A204.1 (cell line): ENCODE measurements at regions not wholly inside any gene's neighbourhood (a gene's known extent, or its start where the extent isn't known, plus 50 kb on each side); places are given as distances from the start of the nearest gene placed in this dataset.

Source experiments
- FAIRE-seq: peaks from 2 replicates; lab custom pipeline; 2012; peaks lifted over from hg19 to GRCh38; lab: Jason Lieb, UNC

- no peak for FAIRE-seq
Observed at GRCh38 chr5:36355516-36355915, 53.8 kb upstream of the RANBP3L start.

DNA sequence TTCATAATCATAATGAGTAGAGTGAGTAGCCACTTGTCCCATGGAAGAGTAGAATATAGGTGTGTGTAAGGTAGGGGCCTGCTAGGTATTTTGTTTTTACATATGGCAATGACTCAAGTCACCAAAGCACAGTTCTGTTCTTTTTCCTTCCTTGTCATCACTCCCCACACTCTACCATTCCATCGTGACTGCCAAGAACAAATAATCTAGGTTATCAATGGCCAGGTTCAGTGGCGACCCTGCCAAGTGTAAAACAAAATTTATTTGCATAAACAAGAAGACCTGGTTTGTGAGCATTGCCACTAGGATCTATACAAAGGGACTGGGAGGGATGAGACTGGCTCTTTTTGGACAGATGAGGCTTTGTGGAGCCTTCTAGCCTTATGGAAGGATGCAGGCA, 55.2 kb upstream of the RANBP3L start:
- FAIRE-seq: no peak

DNA sequence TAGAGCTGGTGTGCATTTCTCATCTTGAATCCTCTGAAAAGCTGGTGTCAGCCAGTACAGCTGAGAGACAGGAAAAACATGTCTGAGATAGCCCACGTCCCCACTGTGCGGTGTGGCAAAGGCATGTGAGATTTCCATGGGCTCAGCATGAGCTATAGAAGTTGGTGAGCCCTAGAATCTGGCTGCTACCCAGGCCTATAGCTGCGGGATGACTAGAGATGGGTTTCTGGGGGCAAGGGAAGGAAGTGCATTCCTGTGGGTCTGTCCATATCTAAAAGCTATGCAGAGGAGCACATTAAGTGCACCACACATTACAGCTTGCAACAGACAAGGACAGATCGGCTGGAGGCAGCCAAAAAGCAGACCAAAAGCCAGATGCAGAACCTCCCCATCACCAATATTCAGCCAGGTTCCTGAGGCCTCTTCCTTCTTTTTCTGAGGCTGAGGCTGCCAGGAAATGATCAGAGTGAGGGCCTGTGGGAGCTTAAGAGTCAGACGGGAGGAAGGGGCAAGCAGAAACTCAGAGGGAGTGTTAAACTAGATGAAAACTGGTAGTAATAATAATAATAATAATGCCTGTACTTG, 55.8 kb upstream of the RANBP3L start:
- no peak for FAIRE-seq

DNA sequence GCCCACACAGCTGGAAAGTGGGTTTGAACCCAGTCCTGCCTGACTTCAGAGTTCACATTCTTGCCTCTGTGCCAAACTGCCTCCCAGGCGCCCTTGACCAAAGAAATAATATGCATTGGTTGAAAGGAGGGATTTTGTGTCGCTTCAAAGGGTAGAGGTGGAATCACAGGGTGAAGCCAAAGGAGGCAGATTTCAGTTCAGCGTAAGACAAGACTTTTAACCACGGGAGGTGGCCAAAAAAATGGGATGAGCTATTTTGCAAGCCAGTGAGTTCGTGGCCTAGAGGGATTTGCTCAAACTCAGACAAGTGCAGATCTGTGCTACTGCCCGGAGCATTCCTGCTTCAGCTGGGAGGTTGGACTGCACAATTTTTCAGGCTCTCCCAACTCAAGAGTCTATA, 57.6 kb upstream of the RANBP3L start:
- FAIRE-seq: no peak

GRCh38 chr5:36360307-36360706, 58.6 kb upstream of the RANBP3L start:
- no peak for FAIRE-seq

DNA sequence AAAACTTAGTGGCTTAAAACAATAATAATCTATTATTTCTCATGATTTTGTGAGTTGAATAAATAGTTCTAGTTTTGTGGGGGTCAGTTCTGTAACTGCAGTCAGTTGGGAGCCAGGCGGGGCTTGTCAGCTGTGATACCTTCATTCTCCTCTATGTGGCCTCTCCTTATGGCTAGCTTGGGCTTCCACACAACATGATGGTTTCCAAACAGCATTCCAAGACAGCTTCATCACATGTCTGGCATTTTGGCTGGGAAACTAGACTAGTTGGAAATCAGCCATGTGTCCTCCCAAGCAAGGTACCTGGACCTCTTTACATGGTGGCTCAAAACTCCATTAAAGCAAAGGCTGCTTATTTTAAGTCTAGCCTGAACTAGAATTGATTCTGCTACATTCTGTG, 61.4 kb upstream of the RANBP3L start:
- no peak for FAIRE-seq

- no peak for FAIRE-seq
Observed at GRCh38 chr5:36363744-36364143, 62.0 kb upstream of the RANBP3L start.

DNA sequence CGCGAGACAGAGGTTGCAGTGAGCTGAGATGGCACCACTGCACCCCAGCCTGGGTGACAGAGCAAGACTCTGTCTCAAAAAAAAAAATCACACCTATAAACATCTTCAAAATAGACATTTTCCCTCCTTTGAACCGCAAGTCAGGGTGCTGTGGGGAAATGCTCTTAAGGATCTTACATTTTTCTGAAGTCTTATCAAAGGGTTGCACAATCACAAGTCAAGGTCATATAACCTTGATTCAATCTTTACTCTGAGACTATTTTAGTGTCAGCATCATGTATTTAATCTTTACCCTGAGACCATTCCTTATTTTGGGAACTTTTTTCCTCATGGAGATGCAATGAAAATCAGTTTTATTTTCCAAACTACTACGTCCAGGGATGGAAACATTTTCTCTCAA, 62.8 kb upstream of the RANBP3L start:
- FAIRE-seq: no peak

DNA sequence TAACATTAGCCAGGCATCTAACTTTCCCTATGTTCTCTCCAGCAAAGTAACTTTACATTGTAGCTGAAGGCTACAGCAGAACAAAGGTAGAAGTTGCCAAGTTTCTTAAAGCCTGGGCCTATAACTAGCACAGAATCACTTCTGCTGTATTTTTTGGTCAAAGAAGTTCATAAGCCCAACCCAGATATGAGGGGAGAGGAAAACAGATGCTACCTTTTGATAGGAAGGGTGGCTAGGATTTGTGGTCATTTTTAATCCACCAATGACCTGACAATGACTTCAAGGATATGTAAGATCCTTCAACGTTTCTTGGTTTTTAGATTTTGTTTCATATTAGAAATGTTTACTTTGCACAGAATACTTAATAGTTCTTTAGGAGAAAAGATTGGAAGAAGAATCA, 64.2 kb upstream of the RANBP3L start:
- no peak for FAIRE-seq

DNA sequence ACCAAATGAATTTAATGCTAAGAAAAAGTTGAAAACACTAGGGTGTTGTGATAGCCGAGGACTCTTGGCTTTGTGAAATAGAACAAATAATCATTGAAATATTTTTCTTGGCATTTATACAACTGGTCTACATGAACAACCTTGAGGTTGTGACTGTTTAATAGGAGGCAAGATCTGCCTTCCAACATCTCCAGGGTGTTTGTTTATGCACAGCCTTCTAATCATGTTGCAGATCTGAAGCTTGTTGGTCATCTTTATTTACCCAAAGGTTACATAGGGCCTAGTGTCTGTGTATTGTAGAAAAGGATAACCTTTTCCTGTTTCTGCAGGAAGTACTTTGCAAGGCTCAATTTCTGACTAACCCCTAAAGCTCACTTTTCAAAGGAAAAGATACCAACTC, 65.2 kb upstream of the RANBP3L start:
- no peak for FAIRE-seq

DNA sequence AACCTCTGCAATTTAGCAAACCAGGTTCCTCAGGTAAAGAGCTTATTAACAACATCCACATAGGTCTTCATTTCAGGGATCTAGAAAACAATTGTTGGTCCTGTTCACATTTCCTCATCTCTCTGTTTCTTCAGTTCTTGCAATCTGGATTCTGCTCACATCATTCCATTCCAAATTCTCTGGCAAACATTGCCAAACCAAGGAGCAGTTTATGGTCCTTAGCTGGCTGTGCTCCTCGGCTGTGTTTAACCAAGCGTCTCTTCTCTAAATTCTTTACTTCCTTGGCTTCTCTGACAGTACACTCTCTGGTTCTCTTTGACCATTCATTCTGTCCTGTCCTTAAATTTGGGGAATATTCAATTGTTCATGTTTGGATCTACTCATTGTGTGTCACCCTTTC, 65.8 kb upstream of the RANBP3L start:
- FAIRE-seq: no peak

- no peak for FAIRE-seq
Observed at GRCh38 chr5:36369219-36369690, 67.6 kb upstream of the RANBP3L start.

- no peak for FAIRE-seq
Observed at GRCh38 chr5:36370073-36370472, 68.4 kb upstream of the RANBP3L start.

GRCh38 chr5:36371366-36371765, 69.7 kb upstream of the RANBP3L start:
- no peak for FAIRE-seq

DNA sequence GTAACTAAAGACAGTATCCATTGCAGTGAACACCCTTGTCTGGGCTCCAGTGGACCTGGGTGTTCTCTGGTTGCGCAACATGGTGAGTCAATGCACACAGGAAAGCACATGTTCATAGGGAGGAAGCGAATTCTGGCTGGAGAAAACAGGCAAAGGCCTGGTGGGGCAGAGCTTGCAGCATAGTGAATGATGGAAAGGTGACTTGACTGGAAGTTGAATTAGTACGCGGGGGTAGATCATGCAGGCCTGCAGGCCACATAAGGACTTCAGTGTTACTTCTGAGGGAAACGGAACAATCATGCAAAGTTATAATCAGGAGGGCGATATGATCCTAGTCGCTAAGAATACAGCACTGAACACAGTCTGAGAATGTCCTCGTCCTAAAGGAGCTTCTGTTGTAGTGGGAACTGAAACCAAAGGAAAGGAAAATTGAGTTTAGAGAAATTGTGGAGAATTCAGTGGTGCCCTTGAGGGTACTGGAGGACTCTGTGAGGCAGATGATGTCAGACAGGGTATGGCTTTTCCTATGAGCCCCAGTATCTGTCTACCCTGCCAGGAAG, 71.9 kb upstream of the RANBP3L start:
- no peak for FAIRE-seq

DNA sequence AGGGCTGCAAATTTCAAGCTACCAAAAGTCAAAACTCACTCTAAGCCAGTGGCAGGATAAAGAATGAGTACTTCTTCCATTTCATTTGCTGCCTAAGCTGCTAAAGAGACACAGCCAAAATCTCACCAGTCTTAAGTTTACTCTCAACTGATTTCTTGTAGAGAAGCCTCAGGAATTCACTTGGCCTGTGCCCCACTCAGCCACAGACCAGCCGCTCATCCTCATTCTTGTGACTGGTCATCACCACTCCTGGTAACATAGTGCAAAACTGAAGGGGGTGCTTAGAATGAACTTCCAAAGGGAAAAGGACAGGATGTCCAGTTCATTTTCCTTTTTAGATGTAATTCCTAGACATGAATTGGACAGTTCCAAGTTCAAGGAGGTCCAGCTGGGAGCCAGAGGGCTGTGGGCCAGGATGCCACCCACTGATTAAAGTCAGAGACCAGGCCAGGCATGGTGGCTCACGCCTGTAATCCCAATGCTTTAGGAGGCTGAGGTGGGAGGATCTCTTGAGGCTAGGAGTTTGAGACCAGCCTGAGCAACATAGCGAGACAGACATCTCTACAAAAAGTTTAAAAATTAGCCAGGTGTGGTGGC, 72.7 kb upstream of the RANBP3L start:
- no peak for FAIRE-seq

DNA sequence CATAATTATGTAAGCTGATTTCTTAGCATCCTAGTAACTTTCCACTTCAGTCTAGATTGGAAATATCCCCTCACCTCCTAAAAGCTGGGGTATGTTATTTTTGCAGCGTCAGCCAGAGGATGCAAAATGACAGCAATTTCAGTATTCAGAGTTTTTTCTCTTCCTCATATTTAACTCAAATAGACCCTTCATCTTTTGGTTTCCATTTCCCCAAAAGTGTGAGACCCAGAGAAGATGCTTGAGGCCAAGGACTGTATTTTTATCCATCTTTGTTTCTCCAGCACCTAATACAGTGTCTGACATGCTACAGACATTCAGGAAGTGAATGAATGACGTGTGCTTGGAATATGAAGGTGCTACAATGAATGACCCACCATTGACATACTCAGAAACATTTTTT, 75.5 kb upstream of the RANBP3L start:
- FAIRE-seq: no peak

DNA sequence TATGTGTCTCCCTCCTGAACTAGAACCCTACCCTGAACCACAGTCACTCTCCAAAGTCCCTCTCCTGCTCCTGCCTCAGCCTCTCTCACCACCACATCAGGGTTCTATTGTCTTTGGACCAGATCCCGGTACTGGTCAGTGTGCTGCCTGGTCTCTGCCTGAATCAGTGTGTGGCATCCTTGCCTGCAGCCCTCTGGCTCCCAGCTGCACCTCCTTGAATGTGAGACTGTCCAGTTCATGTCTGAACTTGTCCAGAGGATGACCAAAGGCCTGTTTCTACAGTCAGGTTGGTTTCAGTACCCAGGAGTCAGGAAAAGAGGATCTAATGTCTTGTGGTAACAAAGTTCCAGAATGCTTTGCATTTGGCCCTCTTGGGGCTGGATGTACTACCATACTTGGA, 76.8 kb upstream of the RANBP3L start:
- no peak for FAIRE-seq

DNA sequence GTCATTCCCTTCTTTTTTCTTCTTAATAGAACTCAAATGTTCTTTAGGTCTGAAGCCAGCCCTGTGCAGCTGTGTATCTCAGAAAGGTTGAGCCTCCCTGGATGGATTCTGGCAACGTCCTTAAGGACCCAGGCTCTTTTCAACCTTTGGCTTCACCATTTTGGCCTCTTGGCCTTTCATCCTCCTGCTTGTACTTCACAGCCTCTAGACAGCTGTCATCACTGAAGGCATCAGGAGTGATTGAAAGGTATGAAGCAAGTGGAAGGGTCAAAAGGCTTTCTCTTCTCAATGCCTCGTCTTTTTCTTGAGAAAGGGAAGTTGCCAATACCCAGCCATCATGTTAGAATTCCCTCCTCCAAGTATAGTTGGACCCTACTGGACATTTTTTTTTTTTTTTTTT, 81.2 kb upstream of the RANBP3L start:
- FAIRE-seq: no peak

DNA sequence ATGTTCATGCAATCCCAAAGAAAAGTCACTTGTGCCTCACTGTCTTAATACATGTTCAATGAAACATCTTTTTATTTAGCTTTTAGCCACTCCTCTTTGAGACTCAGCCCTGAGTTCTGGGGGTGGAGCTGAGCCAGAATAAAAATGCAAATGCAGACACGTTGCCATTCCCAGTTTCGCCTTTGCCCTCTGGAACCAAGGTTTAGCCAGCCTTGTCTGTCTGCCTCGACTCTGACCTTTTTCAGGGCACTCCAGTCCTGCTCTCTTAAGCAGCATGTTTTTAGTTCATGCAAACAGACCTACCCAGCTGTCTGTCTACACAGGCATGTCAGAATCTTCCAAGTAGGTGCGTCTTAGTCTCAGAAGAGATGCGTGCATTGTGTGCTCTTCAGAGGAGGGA, 82.2 kb upstream of the RANBP3L start:
- no peak for FAIRE-seq

GRCh38 chr5:36384845-36385244, 83.1 kb upstream of the RANBP3L start:
- FAIRE-seq: no peak

GRCh38 chr5:36385495-36385894, 83.8 kb upstream of the RANBP3L start:
- FAIRE-seq: no peak

DNA sequence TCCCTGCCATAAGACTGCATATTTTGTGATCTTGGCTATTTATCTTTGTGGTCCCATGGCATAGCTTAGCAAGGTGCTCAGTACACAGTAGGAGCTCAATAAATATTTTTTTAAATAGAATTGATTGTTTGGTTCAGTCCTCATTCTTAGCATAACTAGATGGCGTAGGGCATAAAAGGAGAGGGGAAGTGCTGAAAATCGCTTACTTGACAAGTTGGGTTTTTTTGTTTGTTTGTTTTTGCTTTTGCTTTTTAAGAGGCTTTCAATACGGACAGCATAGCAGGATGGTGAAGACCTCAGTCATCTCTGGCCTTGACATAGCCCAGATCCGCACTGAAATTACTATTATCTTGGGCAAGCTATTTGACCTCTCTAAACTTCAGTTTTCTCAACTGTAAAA, 86.6 kb upstream of the RANBP3L start:
- no peak for FAIRE-seq

DNA sequence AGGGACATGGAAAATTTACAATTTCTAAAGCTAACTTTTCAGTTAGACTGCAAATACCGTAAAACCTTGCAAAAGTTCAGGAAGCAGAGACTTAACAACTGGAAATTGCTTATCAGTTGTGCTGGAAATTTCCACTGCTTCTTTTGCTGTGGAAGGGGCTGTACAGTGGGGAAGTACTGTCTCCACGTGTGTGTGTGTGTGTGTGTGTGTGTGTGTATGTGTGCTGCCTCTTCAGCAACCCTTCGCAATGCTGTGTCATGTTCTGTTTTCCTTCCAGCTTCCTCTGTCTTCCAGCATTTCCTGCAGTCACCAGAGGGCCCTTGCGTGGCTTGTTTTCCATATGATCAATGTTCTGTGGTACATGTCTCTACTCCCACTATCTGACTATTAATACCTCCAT, 87.5 kb upstream of the RANBP3L start:
- no peak for FAIRE-seq
